A172 (cell line): ENCODE measurements at regions not wholly inside any gene's neighbourhood (a gene's known extent, or its start where the extent isn't known, plus 50 kb on each side); places are given as distances from the start of the nearest gene placed in this dataset.

ENCODE experiments used
- DNase-seq: peaks from one replicate; pipeline ENCODE4 v3.0.0-alpha.2; 2015; ENCODE audit warnings: low spot score

GRCh38 chr2:104043864-104044263, 810.1 kb upstream of the POU3F3 start:
- no peak for DNase-seq

DNA sequence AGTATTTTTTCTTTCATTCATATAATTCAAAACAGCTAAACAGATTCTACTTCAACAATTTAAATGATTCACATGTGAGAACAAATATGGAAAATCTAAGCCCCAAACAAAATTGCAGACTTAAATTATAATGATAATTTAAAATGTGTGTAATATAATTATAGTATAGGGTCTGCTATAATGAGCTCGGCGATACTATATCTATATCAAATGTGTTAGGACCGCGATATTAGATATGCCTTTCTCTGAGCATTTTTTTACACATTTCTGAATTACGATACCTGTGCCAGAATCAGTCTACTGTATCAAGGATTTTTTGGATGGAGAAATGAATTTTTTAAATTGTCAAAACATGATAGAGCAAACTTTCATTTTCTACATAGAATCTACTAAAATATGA, 808.8 kb upstream of the POU3F3 start:
- no peak for DNase-seq

DNA sequence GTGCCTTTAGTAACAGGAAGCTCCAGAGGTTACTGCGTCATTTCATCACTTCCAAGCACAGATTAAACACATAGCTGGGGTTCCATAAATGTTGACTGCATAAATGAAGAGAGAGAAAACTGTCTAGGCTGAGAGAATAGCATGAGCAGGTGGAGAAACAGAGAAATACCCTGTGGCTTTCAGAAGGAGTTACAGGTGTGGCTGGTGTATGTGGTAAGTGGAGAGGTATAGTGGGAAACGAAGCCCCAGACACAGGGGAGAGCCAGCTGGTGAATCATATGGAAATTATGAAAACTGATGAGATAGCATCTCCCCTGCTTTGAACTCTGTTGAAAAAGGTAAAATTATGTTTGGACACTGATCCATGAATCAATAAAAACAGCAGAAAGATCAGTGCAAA, 807.4 kb upstream of the POU3F3 start:
- DNase-seq = no peak

DNA sequence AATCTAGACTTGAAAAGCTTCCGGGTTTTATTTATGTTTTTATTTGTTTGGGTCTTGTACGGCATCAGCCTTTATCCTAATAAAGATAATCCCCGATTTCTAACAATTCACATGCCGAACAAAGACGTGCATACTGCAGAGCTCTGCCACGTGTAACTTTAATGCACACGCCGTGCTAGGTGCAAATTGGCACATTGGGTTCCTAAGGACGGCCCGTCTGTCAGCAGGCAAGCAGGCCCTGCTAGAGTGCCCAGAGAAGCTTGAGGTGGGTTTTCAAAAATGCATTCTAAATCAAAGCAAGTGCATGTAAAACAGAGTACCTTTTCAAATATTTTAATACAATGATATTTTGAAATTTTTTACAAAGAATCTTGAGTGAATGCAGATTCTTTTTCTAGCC, 806.4 kb upstream of the POU3F3 start:
- DNase-seq = no peak

DNA sequence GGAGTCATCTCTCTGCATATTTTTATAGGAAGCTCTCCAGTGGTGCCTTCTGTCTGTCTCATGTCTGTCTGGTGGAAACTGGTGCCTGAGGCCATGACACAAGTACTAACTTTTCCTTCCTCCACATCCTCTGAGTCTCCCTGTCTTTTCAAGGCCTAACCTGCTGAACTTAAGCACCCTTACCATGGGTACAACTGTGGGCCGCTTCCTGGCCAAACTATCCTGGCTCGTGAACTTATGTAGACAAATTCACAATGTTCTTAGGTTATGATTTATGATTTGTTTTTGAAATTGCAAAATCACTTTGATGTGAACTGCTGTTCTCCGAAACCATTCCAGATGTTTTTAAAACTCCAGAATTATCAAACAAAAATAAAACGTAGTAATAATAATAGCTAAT, 804.5 kb upstream of the POU3F3 start:
- DNase-seq = no peak

GRCh38 chr2:104049981-104050380, 803.9 kb upstream of the POU3F3 start:
- no peak for DNase-seq

GRCh38 chr2:104050656-104051242, 803.2 kb upstream of the POU3F3 start:
- DNase-seq = no peak

- no peak for DNase-seq
Observed at GRCh38 chr2:104051766-104052165, 802.1 kb upstream of the POU3F3 start.

DNA sequence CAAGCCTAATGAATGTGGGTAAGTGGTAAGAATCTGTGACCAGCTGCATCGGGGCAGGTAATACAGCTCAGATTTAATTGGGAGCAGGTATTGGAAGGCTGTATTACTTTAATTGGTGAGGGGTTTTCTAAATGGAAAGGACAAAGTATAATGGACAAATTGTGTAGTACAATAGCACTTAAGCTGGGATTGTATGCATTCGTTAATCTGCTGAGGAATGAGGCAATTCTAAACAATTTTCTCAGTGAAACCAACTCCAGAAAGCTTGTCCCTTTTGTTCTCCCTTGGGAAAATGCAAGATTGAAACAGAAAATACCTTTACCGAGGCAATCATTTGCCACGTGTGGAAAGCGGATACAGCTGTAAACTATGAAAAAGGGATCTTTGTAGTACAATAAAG, 801.6 kb upstream of the POU3F3 start:
- no peak for DNase-seq

GRCh38 chr2:104056451-104056850, 797.5 kb upstream of the POU3F3 start:
- DNase-seq = no peak

DNA sequence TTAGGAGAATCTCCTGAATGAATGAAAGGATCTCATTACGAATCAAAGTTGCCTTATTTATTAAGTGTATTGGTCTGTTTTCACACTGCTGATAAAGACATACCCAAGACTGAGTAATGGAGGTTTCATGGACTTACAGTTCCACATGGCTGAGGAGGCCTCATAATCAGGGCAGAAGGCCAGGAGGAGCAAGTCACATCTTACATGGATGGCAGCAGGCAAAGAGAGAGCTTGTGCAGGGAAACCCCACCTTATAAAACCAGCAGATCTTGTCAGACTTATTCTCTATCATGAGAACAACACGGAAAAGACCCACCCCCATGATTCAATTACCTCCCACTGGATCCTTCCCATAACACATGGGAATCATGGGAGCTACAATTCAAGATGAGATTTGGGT, 785.2 kb upstream of the POU3F3 start:
- no peak for DNase-seq

DNA sequence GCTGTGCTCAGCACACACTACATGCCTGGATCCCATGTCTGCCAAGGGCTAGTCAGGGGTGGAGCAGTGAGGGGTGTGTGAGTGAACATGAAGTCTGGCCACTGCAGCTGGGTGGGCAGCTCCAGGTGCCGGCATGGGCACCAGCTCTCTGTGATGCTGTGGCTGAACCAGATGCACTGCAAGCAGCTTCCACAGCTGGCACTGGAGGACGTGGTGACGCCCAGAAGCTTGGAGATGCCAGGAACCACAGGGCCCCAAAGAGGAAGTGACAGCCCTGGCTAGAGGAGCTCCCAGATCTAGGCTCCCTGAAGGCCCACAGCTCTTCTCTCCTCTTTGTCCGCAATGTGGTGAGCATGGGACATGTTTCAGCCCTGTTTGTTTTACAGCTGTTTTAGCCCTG, 776.3 kb upstream of the POU3F3 start:
- no peak for DNase-seq

GRCh38 chr2:104078431-104079157, 775.3 kb upstream of the POU3F3 start:
- DNase-seq = no peak

GRCh38 chr2:104088745-104089144, 765.2 kb upstream of the POU3F3 start:
- no peak for DNase-seq

- no peak for DNase-seq
Observed at GRCh38 chr2:104090407-104090806, 763.5 kb upstream of the POU3F3 start.

DNA sequence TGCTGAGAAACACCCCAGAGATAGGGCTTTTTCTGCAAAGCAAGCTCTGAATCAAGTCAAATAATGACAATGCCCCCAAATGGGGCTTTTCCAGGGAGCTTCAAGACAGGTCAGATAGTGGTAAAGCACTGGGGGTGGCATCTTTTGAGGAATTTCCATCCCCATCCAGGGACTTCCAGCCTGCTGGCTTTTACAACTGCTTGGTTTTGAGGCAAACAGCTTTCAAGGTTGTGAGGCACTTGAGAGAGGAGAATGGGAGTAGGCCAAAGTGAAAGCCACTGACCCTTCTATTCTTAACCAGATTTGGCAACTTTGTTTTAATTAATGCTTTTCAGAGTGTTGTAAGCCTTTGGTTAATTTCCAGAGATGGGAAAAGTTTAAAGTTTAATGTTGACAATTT, 762.0 kb upstream of the POU3F3 start:
- DNase-seq = no peak

GRCh38 chr2:104092886-104093285, 761.0 kb upstream of the POU3F3 start:
- DNase-seq = no peak

- no peak for DNase-seq
Observed at GRCh38 chr2:104102615-104103014, 751.3 kb upstream of the POU3F3 start.

DNA sequence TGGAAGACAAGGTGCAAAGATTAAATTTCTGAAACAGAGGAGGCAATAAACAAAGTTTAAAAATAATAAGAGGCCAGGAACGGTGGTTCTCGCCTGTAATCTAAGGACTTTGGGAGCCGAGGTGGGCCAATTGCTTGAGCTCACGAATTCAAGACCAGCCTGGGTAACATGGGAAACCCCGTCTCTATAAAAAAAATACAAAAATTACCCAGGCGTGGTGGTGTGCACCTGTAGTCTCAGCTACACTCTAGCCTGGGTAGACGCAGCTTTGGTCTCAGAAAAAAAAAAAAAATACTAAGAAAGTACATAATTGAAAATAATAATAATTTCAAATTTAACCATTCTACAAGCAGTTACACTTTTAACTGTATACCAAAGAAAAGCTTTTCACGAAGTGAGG, 744.6 kb upstream of the POU3F3 start:
- no peak for DNase-seq

DNA sequence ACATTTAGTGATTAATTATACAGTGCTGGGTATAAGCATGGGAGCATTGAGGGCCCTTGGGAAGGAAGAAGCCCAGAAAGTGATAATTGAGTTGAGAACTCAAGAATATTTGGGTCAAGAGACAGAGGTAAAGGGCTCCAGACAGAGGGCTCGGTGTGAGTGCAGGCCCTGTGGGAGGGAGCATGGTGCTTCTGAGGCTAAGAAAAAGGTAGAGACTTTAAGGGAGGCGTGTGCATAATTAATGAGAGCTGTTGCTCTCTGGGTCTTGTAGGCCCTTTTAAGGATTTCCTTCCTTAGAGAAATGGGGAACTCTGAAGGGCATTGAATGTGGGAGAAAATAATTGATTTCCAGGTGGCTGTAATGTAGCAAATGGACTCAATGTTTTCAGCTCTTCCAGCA, 735.0 kb upstream of the POU3F3 start:
- DNase-seq = no peak

DNA sequence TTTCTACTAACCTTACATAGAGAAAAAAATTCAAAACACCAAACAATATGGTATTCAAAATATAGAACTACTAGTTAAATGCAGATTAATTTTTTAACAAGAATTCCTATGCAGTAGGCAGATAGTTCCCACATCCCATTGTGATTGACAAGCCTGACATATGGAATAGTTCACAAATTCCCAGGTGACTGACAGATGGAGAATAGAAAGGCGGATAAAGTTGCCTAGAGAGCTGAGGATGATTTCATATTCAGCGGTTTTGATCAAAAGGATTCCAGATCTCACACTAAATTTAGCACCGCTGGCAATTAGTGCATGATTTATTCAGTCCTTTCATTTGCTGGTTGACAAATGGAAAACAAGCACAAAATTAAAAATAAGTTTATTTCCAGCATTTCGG, 733.7 kb upstream of the POU3F3 start:
- no peak for DNase-seq

- no peak for DNase-seq
Observed at GRCh38 chr2:104125096-104125495, 728.8 kb upstream of the POU3F3 start.

- DNase-seq = no peak
Observed at GRCh38 chr2:104127049-104127770, 726.7 kb upstream of the POU3F3 start.
